ENCODE measurements at regions not wholly inside any gene's neighbourhood (a gene's known extent, or its start where the extent isn't known, plus 50 kb on each side); places are given as distances from the start of the nearest gene placed in this dataset.

DNA sequence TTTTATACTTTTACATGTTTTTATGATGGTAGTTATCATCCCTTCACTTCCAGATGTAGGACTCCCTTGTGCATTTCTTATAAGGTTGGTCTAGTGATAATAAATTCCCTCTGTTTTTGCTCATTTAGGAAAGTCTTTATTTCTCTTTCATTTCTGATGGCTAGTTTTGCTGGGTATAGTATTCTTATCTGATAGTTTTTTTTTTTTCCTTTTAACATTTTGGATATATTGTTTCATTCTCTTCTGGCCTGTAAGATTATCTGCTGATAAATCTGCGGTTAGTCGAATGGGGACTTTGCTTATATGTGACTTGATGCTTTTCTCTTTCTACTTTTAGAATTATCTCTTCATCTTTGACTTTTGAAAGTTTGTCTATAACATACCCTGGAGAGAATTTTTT is 153.1 kb upstream of the MPHOSPH6 start (continued):
- TF ChIP-seq, protein P1, sequence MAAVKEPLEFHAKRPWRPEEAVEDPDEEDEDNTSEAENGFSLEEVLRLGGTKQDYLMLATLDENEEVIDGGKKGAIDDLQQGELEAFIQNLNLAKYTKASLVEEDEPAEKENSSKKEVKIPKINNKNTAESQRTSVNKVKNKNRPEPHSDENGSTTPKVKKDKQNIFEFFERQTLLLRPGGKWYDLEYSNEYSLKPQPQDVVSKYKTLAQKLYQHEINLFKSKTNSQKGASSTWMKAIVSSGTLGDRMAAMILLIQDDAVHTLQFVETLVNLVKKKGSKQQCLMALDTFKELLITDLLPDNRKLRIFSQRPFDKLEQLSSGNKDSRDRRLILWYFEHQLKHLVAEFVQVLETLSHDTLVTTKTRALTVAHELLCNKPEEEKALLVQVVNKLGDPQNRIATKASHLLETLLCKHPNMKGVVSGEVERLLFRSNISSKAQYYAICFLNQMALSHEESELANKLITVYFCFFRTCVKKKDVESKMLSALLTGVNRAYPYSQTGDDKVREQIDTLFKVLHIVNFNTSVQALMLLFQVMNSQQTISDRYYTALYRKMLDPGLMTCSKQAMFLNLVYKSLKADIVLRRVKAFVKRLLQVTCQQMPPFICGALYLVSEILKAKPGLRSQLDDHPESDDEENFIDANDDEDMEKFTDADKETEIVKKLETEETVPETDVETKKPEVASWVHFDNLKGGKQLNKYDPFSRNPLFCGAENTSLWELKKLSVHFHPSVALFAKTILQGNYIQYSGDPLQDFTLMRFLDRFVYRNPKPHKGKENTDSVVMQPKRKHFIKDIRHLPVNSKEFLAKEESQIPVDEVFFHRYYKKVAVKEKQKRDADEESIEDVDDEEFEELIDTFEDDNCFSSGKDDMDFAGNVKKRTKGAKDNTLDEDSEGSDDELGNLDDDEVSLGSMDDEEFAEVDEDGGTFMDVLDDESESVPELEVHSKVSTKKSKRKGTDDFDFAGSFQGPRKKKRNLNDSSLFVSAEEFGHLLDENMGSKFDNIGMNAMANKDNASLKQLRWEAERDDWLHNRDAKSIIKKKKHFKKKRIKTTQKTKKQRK (IDR thresholded peaks at IDR 0.05; ENCODE audit: low read depth, low read length): no peak

DNA sequence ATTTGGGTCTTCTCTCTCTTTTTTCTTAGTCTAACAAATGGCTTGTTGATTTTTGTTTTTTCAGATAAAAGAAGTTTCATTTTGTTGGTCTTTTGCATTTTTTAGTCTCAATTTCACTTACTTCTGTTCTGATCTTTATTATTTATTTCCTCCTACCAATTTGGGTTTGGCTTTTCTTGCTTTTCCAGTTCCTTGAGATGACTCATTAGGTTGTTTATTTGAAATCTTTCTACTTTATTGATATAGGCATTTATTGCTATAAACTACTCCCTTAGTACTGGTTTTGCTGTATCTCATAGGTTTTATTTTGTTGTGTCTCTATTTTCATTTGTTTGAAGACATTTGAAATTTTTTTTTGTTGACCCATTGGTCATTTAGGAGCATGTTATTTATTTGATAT is 152.2 kb upstream of the MPHOSPH6 start:
- Histone ChIP-seq H3K79me2 (ENCODE audit: control insufficient read depth, insufficient read depth, low read length) (no peaks in the 10 kb centered on the region), H4K20me1 (ENCODE audit: control insufficient read depth, insufficient read depth) (no peaks in the 10 kb centered on the region; the same call in 1 of the 2 replicates), H3K27me3 (replicated peaks in 1 of 2; ENCODE audit: control insufficient read depth in 2 of 2, insufficient read depth in 2 of 2, low read length in 1 of 2) (peaks cover 0 to 3% of the 10 kb centered on the region in 2 experiments; a peak in 1 of 4 replicates), H3K36me3 (ENCODE audit: control insufficient read depth in 2 of 2, insufficient read depth in 2 of 2, low read length in 1 of 2) (no peaks in the 10 kb centered on the region), H3K9ac (ENCODE audit: control insufficient read depth, insufficient read depth, low read length) (no peak overlapping the region), H3K9me3 (replicated peaks; ENCODE audit: control insufficient read depth, insufficient read depth, low read length) (no peaks in the 10 kb centered on the region; the same call in 1 of the 3 replicates), H3K27ac (ENCODE audit: control insufficient read depth, insufficient read depth) (no peak overlapping the region), H3K4me2 (ENCODE audit: control insufficient read depth, insufficient read depth) (no peak overlapping the region), H2AFZ (ENCODE audit: control insufficient read depth, low read depth, low read length) (no peak overlapping the region), H3K4me1 (ENCODE audit: control insufficient read depth, insufficient read depth, low read length) (no peaks in the 10 kb centered on the region), H3K4me3 (no peak overlapping the region)
- CTCF ChIA-PET: no interaction called here
- POLR2A ChIA-PET: no interaction called here
- no TSS peak for BruUV-seq (replicated peaks)
- in situ Hi-C loops (cut with MboI): no loop called here
- intact Hi-C loops (cut with micrococcal nuclease; ENCODE audit: unreplicated experiment): no loop called here
- FAIRE-seq (no peak), ATAC-seq (no peak), DNase-seq (ENCODE audit: low read depth, low spot score) (no peak)
- RAD21 ChIA-PET (ENCODE audit: unreplicated experiment): no interaction called here
- SMC1A ChIA-PET (ENCODE audit: uncharacterized antibody, unreplicated experiment): no interaction called here
- TF ChIP-seq SPI1 (IDR thresholded peaks at IDR 0.05; ENCODE audit: borderline replicate concordance, insufficient read depth, low read depth, low read length) (no peak), SIX5 (IDR thresholded peaks at IDR 0.05; ENCODE audit: low read depth, low read length, severe bottlenecking) (no peak), RELA (IDR thresholded peaks at IDR 0.05; ENCODE audit: borderline replicate concordance, partially characterized antibody) (no peak), CREM (IDR thresholded peaks at IDR 0.05; ENCODE audit: low read depth) (no peak), ZNF207 (IDR thresholded peaks at IDR 0.05; ENCODE audit: borderline replicate concordance) (no peak), CBX5 (IDR thresholded peaks at IDR 0.05; ENCODE audit: low read depth) (no peak), PML (IDR thresholded peaks at IDR 0.05; ENCODE audit: low read length) (no peak), MYC (IDR thresholded peaks at IDR 0.05; ENCODE audit: insufficient read depth, insufficient read length, insufficient replicate concordance, low read length, severe bottlenecking) (no peak), MYB (IDR thresholded peaks at IDR 0.05; ENCODE audit: borderline replicate concordance, low read depth, low read length) (no peak), GATAD2B (conservative IDR thresholded peaks at IDR 0.05; ENCODE audit: low read depth) (no peak)
- TF ChIP-seq, protein P2, sequence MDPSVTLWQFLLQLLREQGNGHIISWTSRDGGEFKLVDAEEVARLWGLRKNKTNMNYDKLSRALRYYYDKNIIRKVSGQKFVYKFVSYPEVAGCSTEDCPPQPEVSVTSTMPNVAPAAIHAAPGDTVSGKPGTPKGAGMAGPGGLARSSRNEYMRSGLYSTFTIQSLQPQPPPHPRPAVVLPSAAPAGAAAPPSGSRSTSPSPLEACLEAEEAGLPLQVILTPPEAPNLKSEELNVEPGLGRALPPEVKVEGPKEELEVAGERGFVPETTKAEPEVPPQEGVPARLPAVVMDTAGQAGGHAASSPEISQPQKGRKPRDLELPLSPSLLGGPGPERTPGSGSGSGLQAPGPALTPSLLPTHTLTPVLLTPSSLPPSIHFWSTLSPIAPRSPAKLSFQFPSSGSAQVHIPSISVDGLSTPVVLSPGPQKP (IDR thresholded peaks at IDR 0.05; ENCODE audit: low read depth, low read length): no peak
- TF ChIP-seq, protein P1 (IDR thresholded peaks at IDR 0.05; ENCODE audit: low read depth, low read length): no peak
- TF ChIP-seq, protein P3, sequence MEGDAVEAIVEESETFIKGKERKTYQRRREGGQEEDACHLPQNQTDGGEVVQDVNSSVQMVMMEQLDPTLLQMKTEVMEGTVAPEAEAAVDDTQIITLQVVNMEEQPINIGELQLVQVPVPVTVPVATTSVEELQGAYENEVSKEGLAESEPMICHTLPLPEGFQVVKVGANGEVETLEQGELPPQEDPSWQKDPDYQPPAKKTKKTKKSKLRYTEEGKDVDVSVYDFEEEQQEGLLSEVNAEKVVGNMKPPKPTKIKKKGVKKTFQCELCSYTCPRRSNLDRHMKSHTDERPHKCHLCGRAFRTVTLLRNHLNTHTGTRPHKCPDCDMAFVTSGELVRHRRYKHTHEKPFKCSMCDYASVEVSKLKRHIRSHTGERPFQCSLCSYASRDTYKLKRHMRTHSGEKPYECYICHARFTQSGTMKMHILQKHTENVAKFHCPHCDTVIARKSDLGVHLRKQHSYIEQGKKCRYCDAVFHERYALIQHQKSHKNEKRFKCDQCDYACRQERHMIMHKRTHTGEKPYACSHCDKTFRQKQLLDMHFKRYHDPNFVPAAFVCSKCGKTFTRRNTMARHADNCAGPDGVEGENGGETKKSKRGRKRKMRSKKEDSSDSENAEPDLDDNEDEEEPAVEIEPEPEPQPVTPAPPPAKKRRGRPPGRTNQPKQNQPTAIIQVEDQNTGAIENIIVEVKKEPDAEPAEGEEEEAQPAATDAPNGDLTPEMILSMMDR (IDR thresholded peaks at IDR 0.05 in 2 of 3, conservative IDR thresholded peaks at IDR 0.05 in 1 of 3; ENCODE audit: control insufficient read depth in 2 of 3, extremely low read depth in 1 of 3, insufficient read depth in 1 of 3, low read depth in 3 of 3, low read length in 3 of 3): no peak

All from GM12878 (cell line).